C4-2B (cell line): ENCODE measurements at regions not wholly inside any gene's neighbourhood (a gene's known extent, or its start where the extent isn't known, plus 50 kb on each side); places are given as distances from the start of the nearest gene placed in this dataset.

Experiments used
- CTCF ChIP-seq: fragments of 450-650 bp; conservative IDR thresholded peaks from 2 replicates; pipeline ENCODE4 v1.5.1; 2017; ENCODE audit warnings: mild to moderate bottlenecking
- ZFX ChIP-seq: fragments of 450-650 bp; IDR thresholded peaks from 2 replicates; pipeline ENCODE4 v1.6.1; 2017

GRCh38 chr15:70197945-70198361, 100.2 kb upstream of the TLE3 start:
- no peak for TF ChIP-seq CTCF
- no peak for TF ChIP-seq ZFX
